PC-3 (cell line): ENCODE measurements at regions not wholly inside any gene's neighbourhood (a gene's known extent, or its start where the extent isn't known, plus 50 kb on each side); places are given as distances from the start of the nearest gene placed in this dataset.
A peak's percentile ranks its signal among the peaks of the same experiment; 100 is the strongest.

Source experiments
- ATAC-seq: fragments of 200-7000 bp; cut with Tn5 transposase; 2 replicates; pipeline ENCODE4 v1.9.1; 2020; ENCODE audit warnings: mild to moderate bottlenecking, moderate library complexity
- BruUV-seq: library from RNA; stranded (reverse); fragments of 400-500 nt; replicated peaks from 2 replicates; lab custom pipeline; 2021; lab: Mats Ljungman, UMichigan
- CTCF ChIA-PET: fragments of 300-600 bp; sonication (Branson Sonifier 250); formaldehyde crosslinking; loops from one replicate; lab custom pipeline; 2022; ENCODE audit warnings: antibody characterized with exemption; lab: Charles Lee
- POLR2A ChIA-PET: fragments of 300-600 bp; sonication (Branson Sonifier 250); formaldehyde crosslinking; loops from one replicate; lab custom pipeline; 2022; ENCODE audit warnings: antibody characterized with exemption; ENCODE audit not compliant: unreplicated experiment; lab: Charles Lee
- DNase-seq: peaks from one replicate; pipeline ENCODE4 v3.0.0-alpha.2; 2015
- H2AFZ ChIP-seq: fragments of 300-600 bp; sonication (generic); 2 replicates; pipeline ENCODE4 v1.6.0; 2016; ENCODE audit warnings: antibody characterized with exemption, low read length
- H3F3A ChIP-seq: fragments of 300-600 bp; sonication (generic); one replicate; pipeline ENCODE4 v1.6.0; 2017; ENCODE audit warnings: antibody characterized with exemption, low read length, control low read depth, mild to moderate bottlenecking; ENCODE audit not compliant: unreplicated experiment
- H3K27ac ChIP-seq: fragments of 300-600 bp; sonication (generic); 2 replicates; pipeline ENCODE4 v1.5.1; 2016; ENCODE audit warnings: mild to moderate bottlenecking, low read length
- H3K27me3 ChIP-seq: fragments of 300-600 bp; sonication (generic); 2 replicates; pipeline ENCODE4 v1.6.1; 2016; ENCODE audit warnings: low read length, mixed read lengths
- H3K36me3 ChIP-seq: fragments of 300-600 bp; sonication (generic); 2 replicates; pipeline ENCODE4 v1.6.1; 2016; ENCODE audit warnings: low read depth, mixed run types, low read length, mixed read lengths
- H3K4me1 ChIP-seq: fragments of 300-600 bp; sonication (generic); 2 replicates; pipeline ENCODE4 v1.5.1; 2016; ENCODE audit warnings: low read length; ENCODE audit not compliant: insufficient read depth
- H3K4me2 ChIP-seq: fragments of 300-600 bp; sonication (generic); 2 replicates; pipeline ENCODE4 v1.6.0; 2016; ENCODE audit warnings: low read length
- H3K4me3 ChIP-seq: fragments of 300-600 bp; sonication (generic); 2 replicates; pipeline ENCODE4 v1.5.1; 2016; ENCODE audit warnings: mild to moderate bottlenecking, low read length, mixed read lengths
- H3K79me2 ChIP-seq: fragments of 300-600 bp; sonication (generic); 2 replicates; pipeline ENCODE4 v1.6.1; 2017; ENCODE audit warnings: low read length, mixed read lengths
- H3K9ac ChIP-seq: fragments of 300-600 bp; sonication (generic); 2 replicates; pipeline ENCODE4 v1.6.0; 2016; ENCODE audit warnings: mild to moderate bottlenecking, low read length
- H3K9me2 ChIP-seq: fragments of 300-600 bp; sonication (generic); replicated peaks from 2 replicates; pipeline ENCODE4 v1.6.1; 2016; ENCODE audit warnings: mixed run types, low read length, mixed read lengths
- H3K9me3 ChIP-seq: fragments of 300-600 bp; sonication (generic); 2 replicates; pipeline ENCODE4 v1.6.1; 2016; ENCODE audit warnings: low read length, mixed read lengths
- H4K20me1 ChIP-seq: fragments of 300-600 bp; sonication (generic); 2 replicates; pipeline ENCODE4 v1.6.1; 2016; ENCODE audit warnings: low read length, mixed read lengths
- EZH2 ChIP-seq: fragments of 300-600 bp; sonication (generic); IDR thresholded peaks from one replicate; pipeline ENCODE4 v1.6.1; 2017; ENCODE audit warnings: antibody characterized with exemption, mild to moderate bottlenecking, low read length; ENCODE audit not compliant: unreplicated experiment
- EZH2phosphoT487 ChIP-seq: fragments of 300-600 bp; sonication (generic); IDR thresholded peaks from 2 replicates; pipeline ENCODE4 v1.6.1; 2018; ENCODE audit warnings: mild to moderate bottlenecking, antibody characterized with exemption, low read length, borderline replicate concordance
- intact Hi-C: fragments of 100-400 bp; cut with micrococcal nuclease; formaldehyde crosslinking; loops from 2 replicates; pipeline ENCODE4 v1.9.0; 2023
- TF ChIP-seq, protein P1 (sequence below): fragments of 300-600 bp; sonication (generic); conservative IDR thresholded peaks from 2 replicates; pipeline ENCODE4 v1.5.1; 2017; ENCODE audit warnings: antibody characterized with exemption, low read depth, mild to moderate bottlenecking, low read length

DNA sequence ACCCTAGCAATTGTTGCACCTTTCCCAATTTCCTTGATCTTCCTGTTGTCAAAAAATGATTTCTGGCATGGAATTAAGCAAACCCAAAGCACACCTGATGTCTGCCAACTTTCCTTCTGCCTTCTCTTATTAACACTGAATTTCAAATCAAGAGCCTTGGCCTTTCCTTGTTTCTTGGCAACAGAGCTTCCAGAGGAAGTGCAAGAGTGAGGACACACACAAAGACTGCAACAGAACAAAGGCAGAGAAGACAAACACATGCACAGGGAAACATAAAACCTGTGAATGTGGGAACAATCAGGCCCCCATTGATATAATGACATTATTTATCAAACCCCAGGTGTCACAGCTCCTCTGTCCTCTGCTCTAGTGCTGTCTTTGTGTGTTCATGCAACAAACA is 73.0 kb upstream of the IL6 start:
- Histone ChIP-seq H3K79me2 (no peaks in the 10 kb centered on the region), H2AFZ (no peak overlapping the region), H3K4me1 (peaks cover 16% of the 10 kb centered on the region; the same call in 1 of the 2 replicates), H4K20me1 (no peaks in the 10 kb centered on the region), H3K27ac (no peak overlapping the region), H3F3A (no peaks in the 10 kb centered on the region), H3K4me3 (no peak overlapping the region), H3K9me2 (no peaks in the 10 kb centered on the region), H3K4me2 (no peak overlapping the region), H3K36me3 (no peaks in the 10 kb centered on the region), H3K9ac (no peak overlapping the region), H3K9me3 (no peaks in the 10 kb centered on the region), H3K27me3 (no peaks in the 10 kb centered on the region)
- no TSS peak for BruUV-seq
- ChIA-PET POLR2A (no interaction called here), CTCF (no interaction called here)
- intact Hi-C loops: no loop called here
- DNase-seq (no peak), ATAC-seq (no peak)
- TF ChIP-seq, protein P1, sequence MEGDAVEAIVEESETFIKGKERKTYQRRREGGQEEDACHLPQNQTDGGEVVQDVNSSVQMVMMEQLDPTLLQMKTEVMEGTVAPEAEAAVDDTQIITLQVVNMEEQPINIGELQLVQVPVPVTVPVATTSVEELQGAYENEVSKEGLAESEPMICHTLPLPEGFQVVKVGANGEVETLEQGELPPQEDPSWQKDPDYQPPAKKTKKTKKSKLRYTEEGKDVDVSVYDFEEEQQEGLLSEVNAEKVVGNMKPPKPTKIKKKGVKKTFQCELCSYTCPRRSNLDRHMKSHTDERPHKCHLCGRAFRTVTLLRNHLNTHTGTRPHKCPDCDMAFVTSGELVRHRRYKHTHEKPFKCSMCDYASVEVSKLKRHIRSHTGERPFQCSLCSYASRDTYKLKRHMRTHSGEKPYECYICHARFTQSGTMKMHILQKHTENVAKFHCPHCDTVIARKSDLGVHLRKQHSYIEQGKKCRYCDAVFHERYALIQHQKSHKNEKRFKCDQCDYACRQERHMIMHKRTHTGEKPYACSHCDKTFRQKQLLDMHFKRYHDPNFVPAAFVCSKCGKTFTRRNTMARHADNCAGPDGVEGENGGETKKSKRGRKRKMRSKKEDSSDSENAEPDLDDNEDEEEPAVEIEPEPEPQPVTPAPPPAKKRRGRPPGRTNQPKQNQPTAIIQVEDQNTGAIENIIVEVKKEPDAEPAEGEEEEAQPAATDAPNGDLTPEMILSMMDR: no peak
- TF ChIP-seq EZH2 (no peak), EZH2phosphoT487 (no peak)

DNA sequence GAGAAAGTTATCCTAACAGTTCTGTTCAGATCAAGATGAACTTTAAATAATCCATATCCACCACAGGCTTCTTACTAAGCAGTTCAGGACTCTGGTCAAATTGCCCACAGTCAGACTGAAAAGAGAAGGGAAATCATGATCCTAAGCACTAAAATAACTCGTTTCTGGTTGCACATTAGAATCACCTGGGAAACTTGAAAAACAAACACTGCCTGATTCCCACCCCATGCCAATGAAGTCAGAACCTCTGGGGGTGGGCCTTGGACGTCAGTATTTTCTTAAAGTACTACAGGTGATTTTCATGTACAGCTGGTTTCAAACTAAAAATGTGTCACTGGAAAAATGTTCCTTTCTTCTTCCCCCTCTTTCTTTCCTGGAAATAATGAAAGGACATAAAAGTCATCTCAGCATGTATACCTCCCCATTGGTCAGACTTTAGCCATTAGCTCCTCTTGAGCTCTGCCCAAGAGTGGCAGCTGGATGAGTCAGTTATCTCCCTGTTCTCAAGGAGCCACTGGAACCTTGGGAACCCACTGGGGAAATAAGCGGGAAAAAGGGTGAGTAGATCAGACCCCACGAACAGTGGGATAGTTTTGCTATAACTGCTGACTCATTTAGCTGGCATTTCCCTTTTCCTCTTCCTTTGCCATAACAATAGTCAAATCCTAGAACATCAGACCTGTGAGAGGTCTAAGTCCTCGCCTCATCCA is 75.3 kb upstream of the IL6 start:
- H3K79me2 ChIP-seq: no peaks in the 10 kb centered on the region
- no peaks in the 10 kb centered on the region for H3K9me3 ChIP-seq
- H3K27me3 ChIP-seq: no peaks in the 10 kb centered on the region
- DNase-seq (peak; percentile 74), ATAC-seq (peak; percentile 85)
- H2AFZ ChIP-seq: 0 out of 2 replicates have a peak overlapping the region, but pooled peaks have one; percentile 4
- H3K4me3 ChIP-seq: no peak overlapping the region
- H3F3A ChIP-seq: no peaks in the 10 kb centered on the region
- no peaks in the 10 kb centered on the region for H3K9me2 ChIP-seq
- H4K20me1 ChIP-seq: no peaks in the 10 kb centered on the region
- intact Hi-C loops: no loop called here
- peaks cover 16% of the 10 kb centered on the region; the same call in 1 of the 2 replicates for H3K4me1 ChIP-seq
- no peak overlapping the region for H3K4me2 ChIP-seq
- ChIA-PET POLR2A (no interaction called here), CTCF (no interaction called here)
- peak overlapping the region; percentile 15 for H3K9ac ChIP-seq
- TF ChIP-seq EZH2phosphoT487 (no peak), EZH2 (no peak)
- TF ChIP-seq, protein P1: no peak
- H3K36me3 ChIP-seq: no peaks in the 10 kb centered on the region
- no TSS peak for BruUV-seq
- peak overlapping the region; percentile 62 for H3K27ac ChIP-seq

DNA sequence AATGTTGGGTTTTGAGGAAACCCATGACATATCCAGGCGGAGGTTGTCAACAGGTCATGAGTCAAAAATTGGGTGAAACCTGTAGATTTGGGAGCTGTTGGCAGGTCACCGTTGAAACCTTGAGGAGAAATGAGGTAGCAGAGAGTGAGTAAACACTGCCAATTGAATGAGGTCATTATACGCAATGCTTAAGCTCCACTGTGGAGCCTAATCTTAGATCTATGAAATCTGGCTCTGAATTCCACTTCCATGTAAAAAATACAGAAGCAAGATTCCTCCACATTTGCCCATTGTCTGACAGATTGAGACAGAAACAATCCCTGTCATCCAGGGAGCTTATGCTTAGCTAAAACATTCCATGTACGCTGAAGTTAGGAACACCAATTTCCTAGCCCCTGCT is 76.0 kb upstream of the IL6 start:
- Histone ChIP-seq H3F3A (no peaks in the 10 kb centered on the region), H3K9me2 (no peaks in the 10 kb centered on the region), H3K9ac (peak overlapping the region; percentile 15), H4K20me1 (no peaks in the 10 kb centered on the region), H3K27ac (peak overlapping the region; percentile 62), H3K27me3 (no peaks in the 10 kb centered on the region), H3K4me3 (no peak overlapping the region), H3K36me3 (no peaks in the 10 kb centered on the region), H3K4me1 (peaks cover 16% of the 10 kb centered on the region; the same call in 1 of the 2 replicates), H2AFZ (no peak overlapping the region), H3K79me2 (no peaks in the 10 kb centered on the region), H3K4me2 (no peak overlapping the region), H3K9me3 (peaks cover 4% of the 10 kb centered on the region; the same call in 1 of the 2 replicates)
- POLR2A ChIA-PET: no interaction called here
- TF ChIP-seq EZH2phosphoT487: no peak
- TF ChIP-seq, protein P1: no peak
- no peak for TF ChIP-seq EZH2
- DNase-seq (no peak), ATAC-seq (no peak)
- CTCF ChIA-PET: no interaction called here
- no TSS peak for BruUV-seq
- intact Hi-C loops: no loop called here
